Osteoblast (primary cell): ENCODE measurements at regions not wholly inside any gene's neighbourhood (a gene's known extent, or its start where the extent isn't known, plus 50 kb on each side); places are given as distances from the start of the nearest gene placed in this dataset.

Source experiments
- DNase-seq: peaks from one replicate; pipeline ENCODE4 v3.0.0; 2011; ENCODE audit warnings: low spot score, mixed read lengths; ENCODE audit not compliant: insufficient read length; ENCODE audit errors: missing footprints
- H2AFZ ChIP-seq: 2 replicates; pipeline ENCODE4 v1.6.0; 2011; ENCODE audit warnings: mild to moderate bottlenecking, low read length
- H3K27ac ChIP-seq: 2 replicates; pipeline ENCODE4 v1.5.1; 2011; ENCODE audit warnings: mild to moderate bottlenecking, low read depth, low read length, moderate library complexity
- H3K27me3 ChIP-seq: 2 replicates; pipeline ENCODE4 v1.6.0; 2012; ENCODE audit warnings: mild to moderate bottlenecking, control low read depth, inconsistent platforms, low read length, moderate library complexity; ENCODE audit not compliant: insufficient read depth
- H3K36me3 ChIP-seq: 2 replicates; pipeline ENCODE4 v1.5.1; 2011; ENCODE audit warnings: mild to moderate bottlenecking, low read length, control low read depth, moderate library complexity; ENCODE audit not compliant: insufficient read depth
- H3K4me1 ChIP-seq: 2 replicates; pipeline ENCODE4 v1.5.1; 2011; ENCODE audit warnings: mild to moderate bottlenecking, low read length, control low read depth, moderate library complexity; ENCODE audit not compliant: insufficient read depth
- H3K4me2 ChIP-seq: 2 replicates; pipeline ENCODE4 v1.6.0; 2011; ENCODE audit warnings: mild to moderate bottlenecking, low read length; ENCODE audit not compliant: insufficient read depth
- H3K4me3 ChIP-seq: fragments of 200-600 bp; sonication (generic); 3 replicates; pipeline ENCODE4 v1.5.1; 2012; ENCODE audit warnings: mild to moderate bottlenecking, low read length, inconsistent platforms; ENCODE audit not compliant: insufficient read depth
- H3K79me2 ChIP-seq: 2 replicates; pipeline ENCODE4 v1.6.0; 2012; ENCODE audit warnings: mild to moderate bottlenecking, low read length, control low read depth, inconsistent platforms; ENCODE audit not compliant: insufficient read depth
- H3K9me3 ChIP-seq: 2 replicates; pipeline ENCODE4 v1.5.1; 2011; ENCODE audit warnings: low read depth, low read length, control low read depth
- H4K20me1 ChIP-seq: 2 replicates; pipeline ENCODE4 v1.6.0; 2012; ENCODE audit warnings: mild to moderate bottlenecking, low read length, control low read depth; ENCODE audit not compliant: insufficient read depth
- TF ChIP-seq, protein P1 (sequence below): IDR thresholded peaks from 2 replicates; pipeline ENCODE4 v1.5.1; 2011; ENCODE audit warnings: mild to moderate bottlenecking, low read depth, low read length, moderate library complexity; ENCODE audit errors: extremely low read depth

- no peaks in the 10 kb centered on the region for H3K27me3 ChIP-seq
- no peak for DNase-seq
- no peaks in the 10 kb centered on the region for H4K20me1 ChIP-seq
- H2AFZ ChIP-seq: no peak overlapping the region
- peaks cover 42% of the 10 kb centered on the region for H3K4me1 ChIP-seq
- H3K79me2 ChIP-seq: no peaks in the 10 kb centered on the region
- TF ChIP-seq, protein P1, sequence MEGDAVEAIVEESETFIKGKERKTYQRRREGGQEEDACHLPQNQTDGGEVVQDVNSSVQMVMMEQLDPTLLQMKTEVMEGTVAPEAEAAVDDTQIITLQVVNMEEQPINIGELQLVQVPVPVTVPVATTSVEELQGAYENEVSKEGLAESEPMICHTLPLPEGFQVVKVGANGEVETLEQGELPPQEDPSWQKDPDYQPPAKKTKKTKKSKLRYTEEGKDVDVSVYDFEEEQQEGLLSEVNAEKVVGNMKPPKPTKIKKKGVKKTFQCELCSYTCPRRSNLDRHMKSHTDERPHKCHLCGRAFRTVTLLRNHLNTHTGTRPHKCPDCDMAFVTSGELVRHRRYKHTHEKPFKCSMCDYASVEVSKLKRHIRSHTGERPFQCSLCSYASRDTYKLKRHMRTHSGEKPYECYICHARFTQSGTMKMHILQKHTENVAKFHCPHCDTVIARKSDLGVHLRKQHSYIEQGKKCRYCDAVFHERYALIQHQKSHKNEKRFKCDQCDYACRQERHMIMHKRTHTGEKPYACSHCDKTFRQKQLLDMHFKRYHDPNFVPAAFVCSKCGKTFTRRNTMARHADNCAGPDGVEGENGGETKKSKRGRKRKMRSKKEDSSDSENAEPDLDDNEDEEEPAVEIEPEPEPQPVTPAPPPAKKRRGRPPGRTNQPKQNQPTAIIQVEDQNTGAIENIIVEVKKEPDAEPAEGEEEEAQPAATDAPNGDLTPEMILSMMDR: no peak
- no peak overlapping the region for H3K4me3 ChIP-seq
- no peak overlapping the region for H3K27ac ChIP-seq
- no peak overlapping the region for H3K4me2 ChIP-seq
- H3K9me3 ChIP-seq: no peaks in the 10 kb centered on the region
- no peaks in the 10 kb centered on the region for H3K36me3 ChIP-seq
Measured at GRCh38 chr3:107205358-107205757, 171.9 kb upstream of the CCDC54 start.

- H3K9me3 ChIP-seq: no peaks in the 10 kb centered on the region
Measured at GRCh38 chr3:107206141-107206540, 171.1 kb upstream of the CCDC54 start.

DNA sequence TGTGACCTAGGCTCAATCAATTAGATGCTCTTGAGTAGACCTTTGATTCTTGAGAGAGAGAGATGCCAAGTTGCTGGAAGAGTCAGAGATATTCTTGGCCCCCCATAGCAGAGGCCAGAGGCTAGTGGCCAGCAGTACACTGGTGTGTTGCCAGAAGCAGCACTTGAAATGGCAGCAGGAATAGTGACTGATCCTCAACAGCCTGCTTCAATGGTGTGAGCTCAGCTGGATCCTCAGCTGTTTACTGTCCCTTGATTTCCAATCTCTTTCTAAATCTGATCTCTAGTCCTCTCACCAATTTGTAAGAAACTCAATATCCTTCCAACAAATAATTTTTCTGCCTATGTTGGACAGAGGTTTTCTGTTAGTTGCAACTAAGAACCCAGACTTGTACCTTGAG lies 170.3 kb upstream of the CCDC54 start:
- H3K79me2 ChIP-seq: no peaks in the 10 kb centered on the region
- H3K27me3 ChIP-seq: no peaks in the 10 kb centered on the region
- H3K9me3 ChIP-seq: no peaks in the 10 kb centered on the region
- no peaks in the 10 kb centered on the region for H3K36me3 ChIP-seq
- DNase-seq: no peak
- H3K27ac ChIP-seq: peak overlapping the region; percentile 84
- no peak overlapping the region for H3K4me2 ChIP-seq
- H3K4me3 ChIP-seq: no peak overlapping the region
- no peaks in the 10 kb centered on the region for H4K20me1 ChIP-seq
- H3K4me1 ChIP-seq: peaks cover 42% of the 10 kb centered on the region
- no peak overlapping the region for H2AFZ ChIP-seq
- TF ChIP-seq, protein P1: no peak

More at GRCh38 chr3:107206141-107206540, 171.1 kb upstream of the CCDC54 start:
- Histone ChIP-seq H3K27ac (no peak overlapping the region), H2AFZ (no peak overlapping the region), H3K27me3 (no peaks in the 10 kb centered on the region), H3K79me2 (no peaks in the 10 kb centered on the region), H3K36me3 (no peaks in the 10 kb centered on the region), H3K4me2 (no peak overlapping the region), H3K4me1 (peaks cover 42% of the 10 kb centered on the region), H4K20me1 (no peaks in the 10 kb centered on the region), H3K4me3 (no peak overlapping the region)
- TF ChIP-seq, protein P1: peak; percentile 80
- DNase-seq: no peak

GRCh38 chr3:107208100-107208499 lies 169.1 kb upstream of the CCDC54 start:
- H2AFZ ChIP-seq: no peak overlapping the region
- no peaks in the 10 kb centered on the region for H3K79me2 ChIP-seq
- H3K4me3 ChIP-seq: peak overlapping the region; percentile 18

More at GRCh38 chr3:107208100-107208499, 169.1 kb upstream of the CCDC54 start:
- Histone ChIP-seq H3K4me1 (peaks cover 48% of the 10 kb centered on the region), H3K27ac (peak overlapping the region; percentile 84), H4K20me1 (no peaks in the 10 kb centered on the region), H3K4me2 (peak overlapping the region; percentile 63), H3K36me3 (no peaks in the 10 kb centered on the region), H3K27me3 (no peaks in the 10 kb centered on the region), H3K9me3 (no peaks in the 10 kb centered on the region)
- TF ChIP-seq, protein P1: no peak
- DNase-seq: peak; percentile 73
